OCI-LY7 (cell line): ENCODE measurements at regions not wholly inside any gene's neighbourhood (a gene's known extent, or its start where the extent isn't known, plus 50 kb on each side); places are given as distances from the start of the nearest gene placed in this dataset.

Experiments used
- BruUV-seq: library from RNA; stranded (reverse); fragments of 400-500 nt; replicated peaks from 2 replicates; lab custom pipeline; 2021; lab: Mats Ljungman, UMichigan
- CTCF ChIA-PET: fragments of 300-600 bp; sonication (Branson Sonifier 250); formaldehyde crosslinking; loops from one replicate; lab custom pipeline; 2022; ENCODE audit warnings: antibody characterized with exemption; ENCODE audit not compliant: unreplicated experiment; lab: Charles Lee
- POLR2A ChIA-PET: fragments of 300-600 bp; sonication (Branson Sonifier 250); formaldehyde crosslinking; loops from one replicate; lab custom pipeline; 2022; ENCODE audit warnings: antibody characterized with exemption; lab: Charles Lee
- DNase-seq: peaks from one replicate; pipeline ENCODE4 v3.0.0-alpha.2; 2015; ENCODE audit warnings: low spot score
- H2AFZ ChIP-seq: fragments of 200-600 bp; sonication (generic), shearing (Covaris generic); 2 replicates; pipeline ENCODE4 v1.6.1; 2014; ENCODE audit warnings: mild to moderate bottlenecking, antibody characterized with exemption, low read length, moderate library complexity
- H3K27ac ChIP-seq: fragments of 200-600 bp; sonication (generic); 2 replicates; pipeline ENCODE4 v1.5.1; 2014; ENCODE audit warnings: mixed run types, low read depth, mild to moderate bottlenecking, moderate library complexity, low read length, inconsistent platforms; ENCODE audit not compliant: poor library complexity, severe bottlenecking
- H3K36me3 ChIP-seq: fragments of 200-600 bp; sonication (generic); 2 replicates; pipeline ENCODE4 v1.6.1; 2014; ENCODE audit warnings: mild to moderate bottlenecking, antibody characterized with exemption, low read length, moderate library complexity, mixed read lengths; ENCODE audit not compliant: insufficient read depth
- H3K4me1 ChIP-seq: fragments of 200-600 bp; sonication (generic); 2 replicates; pipeline ENCODE4 v1.5.1; 2014; ENCODE audit warnings: mild to moderate bottlenecking, low read length; ENCODE audit not compliant: insufficient read depth, poor library complexity, severe bottlenecking
- H3K4me2 ChIP-seq: fragments of 200-600 bp; sonication (generic); 2 replicates; pipeline ENCODE4 v1.6.1; 2014; ENCODE audit warnings: mild to moderate bottlenecking, low read length
- H3K4me3 ChIP-seq: fragments of 200-600 bp; sonication (generic); 2 replicates; pipeline ENCODE4 v1.5.1; 2014; ENCODE audit warnings: mild to moderate bottlenecking, low read depth, low read length; ENCODE audit not compliant: poor library complexity, severe bottlenecking
- H3K79me2 ChIP-seq: fragments of 200-600 bp; sonication (generic); 2 replicates; pipeline ENCODE4 v1.6.1; 2016; ENCODE audit warnings: low read depth, mild to moderate bottlenecking, low read length, moderate library complexity, mixed read lengths; ENCODE audit not compliant: insufficient read depth
- H3K9me2 ChIP-seq: fragments of 200-600 bp; sonication (generic); 2 replicates; pipeline ENCODE4 v1.6.1; 2016; ENCODE audit warnings: mild to moderate bottlenecking, low read length, mixed read lengths; ENCODE audit not compliant: insufficient read depth
- H3K9me3 ChIP-seq: fragments of 200-600 bp; sonication (generic); 2 replicates; pipeline ENCODE4 v1.6.1; 2014; ENCODE audit warnings: mild to moderate bottlenecking, mixed run types, low read length, mixed read lengths
- H4K20me1 ChIP-seq: fragments of 200-600 bp; sonication (generic); 2 replicates; pipeline ENCODE4 v1.6.1; 2014; ENCODE audit warnings: mild to moderate bottlenecking, antibody characterized with exemption, low read length, moderate library complexity, mixed read lengths; ENCODE audit not compliant: insufficient read depth
- EZH2phosphoT487 ChIP-seq: fragments of 200-600 bp; sonication (generic); IDR thresholded peaks from 2 replicates; pipeline ENCODE4 v1.6.1; 2018; ENCODE audit warnings: low read depth, borderline replicate concordance, mild to moderate bottlenecking, mixed run types, antibody characterized with exemption, low read length, moderate library complexity, mixed read lengths
- intact Hi-C: fragments of 100-400 bp; cut with micrococcal nuclease; formaldehyde crosslinking; loops from one replicate; pipeline ENCODE4 v1.10.0; 2022; ENCODE audit not compliant: unreplicated experiment
- TF ChIP-seq, protein P1 (sequence below): fragments of 200-600 bp; sonication (generic); conservative IDR thresholded peaks from 2 replicates; pipeline ENCODE4 v1.5.1; 2014; ENCODE audit warnings: mild to moderate bottlenecking, antibody characterized with exemption, low read length, moderate library complexity, mixed read lengths

DNA sequence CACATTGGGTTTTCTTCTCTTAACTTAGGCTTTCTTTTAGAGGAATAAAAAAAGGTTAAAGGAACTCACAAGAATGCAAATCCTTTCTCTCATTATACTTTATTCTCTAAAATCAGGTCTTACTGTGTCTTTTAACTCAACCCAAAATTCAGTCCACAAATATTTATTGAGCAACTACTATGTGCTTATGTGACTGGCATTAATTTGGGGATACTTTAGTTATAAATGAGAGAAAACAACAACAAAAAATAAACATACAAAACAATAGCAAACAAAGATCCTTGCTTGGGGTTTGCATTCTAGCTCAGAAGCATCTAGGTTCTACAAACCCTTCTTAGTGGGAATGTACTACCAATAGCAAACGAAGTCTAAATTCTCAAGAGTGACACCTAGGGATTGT lies 266.2 kb downstream of the UTRN start:
- POLR2A ChIA-PET: interaction anchor here (0.5 to 1.5 kb wide), 4 partner anchors 8 to 767 kb away, joined by 4 to 5 read pairs (median 4); no protein-coding TSS in a partner anchor
- intact Hi-C loops: no loop called here
- H3K4me3 ChIP-seq: no peak overlapping the region
- TF ChIP-seq EZH2phosphoT487: no peak
- TF ChIP-seq, protein P1, sequence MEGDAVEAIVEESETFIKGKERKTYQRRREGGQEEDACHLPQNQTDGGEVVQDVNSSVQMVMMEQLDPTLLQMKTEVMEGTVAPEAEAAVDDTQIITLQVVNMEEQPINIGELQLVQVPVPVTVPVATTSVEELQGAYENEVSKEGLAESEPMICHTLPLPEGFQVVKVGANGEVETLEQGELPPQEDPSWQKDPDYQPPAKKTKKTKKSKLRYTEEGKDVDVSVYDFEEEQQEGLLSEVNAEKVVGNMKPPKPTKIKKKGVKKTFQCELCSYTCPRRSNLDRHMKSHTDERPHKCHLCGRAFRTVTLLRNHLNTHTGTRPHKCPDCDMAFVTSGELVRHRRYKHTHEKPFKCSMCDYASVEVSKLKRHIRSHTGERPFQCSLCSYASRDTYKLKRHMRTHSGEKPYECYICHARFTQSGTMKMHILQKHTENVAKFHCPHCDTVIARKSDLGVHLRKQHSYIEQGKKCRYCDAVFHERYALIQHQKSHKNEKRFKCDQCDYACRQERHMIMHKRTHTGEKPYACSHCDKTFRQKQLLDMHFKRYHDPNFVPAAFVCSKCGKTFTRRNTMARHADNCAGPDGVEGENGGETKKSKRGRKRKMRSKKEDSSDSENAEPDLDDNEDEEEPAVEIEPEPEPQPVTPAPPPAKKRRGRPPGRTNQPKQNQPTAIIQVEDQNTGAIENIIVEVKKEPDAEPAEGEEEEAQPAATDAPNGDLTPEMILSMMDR: no peak
- CTCF ChIA-PET: interaction anchor here (0.6 kb wide), 1 partner anchor 247 kb away, joined by 3 read pairs; no protein-coding TSS in a partner anchor
- no peak for DNase-seq
- H3K9me2 ChIP-seq: no peaks in the 10 kb centered on the region
- no TSS peak for BruUV-seq
- H3K36me3 ChIP-seq: no peaks in the 10 kb centered on the region
- no peak overlapping the region for H3K27ac ChIP-seq
- no peaks in the 10 kb centered on the region for H3K79me2 ChIP-seq
- no peaks in the 10 kb centered on the region for H4K20me1 ChIP-seq
- H3K4me1 ChIP-seq: no peaks in the 10 kb centered on the region
- H3K4me2 ChIP-seq: no peak overlapping the region
- H3K9me3 ChIP-seq: no peaks in the 10 kb centered on the region
- H2AFZ ChIP-seq: no peak overlapping the region

DNA sequence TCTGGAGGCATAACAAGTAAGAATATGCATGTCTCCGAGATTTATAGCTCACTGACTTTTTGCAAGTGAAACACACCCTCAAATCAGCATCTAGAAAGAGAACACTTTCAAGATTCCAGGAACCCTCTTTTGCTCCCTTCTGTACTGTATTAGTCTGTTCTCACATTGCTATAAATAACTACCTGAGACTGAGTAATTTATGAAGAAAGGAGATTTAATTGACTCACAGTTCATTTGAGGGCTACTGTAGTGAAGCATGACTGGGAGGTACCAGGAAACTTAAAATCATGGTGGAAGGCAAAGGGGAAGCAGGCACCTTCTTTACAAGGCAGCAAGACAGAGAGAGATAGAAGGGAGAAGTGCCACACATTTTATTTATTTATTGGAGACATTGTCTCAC lies 269.9 kb downstream of the UTRN start:
- H3K9me3 ChIP-seq: no peaks in the 10 kb centered on the region
- H3K4me2 ChIP-seq: no peak overlapping the region
- no peak overlapping the region for H2AFZ ChIP-seq
- ChIA-PET POLR2A (no interaction called here), CTCF (no interaction called here)
- BruUV-seq: no TSS peak
- intact Hi-C loops: no loop called here
- TF ChIP-seq EZH2phosphoT487: no peak
- TF ChIP-seq, protein P1: no peak
- H3K4me3 ChIP-seq: no peak overlapping the region
- no peak for DNase-seq
- H3K9me2 ChIP-seq: no peaks in the 10 kb centered on the region
- H3K4me1 ChIP-seq: no peaks in the 10 kb centered on the region
- no peaks in the 10 kb centered on the region for H4K20me1 ChIP-seq
- H3K27ac ChIP-seq: no peak overlapping the region
- H3K36me3 ChIP-seq: no peaks in the 10 kb centered on the region
- no peaks in the 10 kb centered on the region for H3K79me2 ChIP-seq

DNA sequence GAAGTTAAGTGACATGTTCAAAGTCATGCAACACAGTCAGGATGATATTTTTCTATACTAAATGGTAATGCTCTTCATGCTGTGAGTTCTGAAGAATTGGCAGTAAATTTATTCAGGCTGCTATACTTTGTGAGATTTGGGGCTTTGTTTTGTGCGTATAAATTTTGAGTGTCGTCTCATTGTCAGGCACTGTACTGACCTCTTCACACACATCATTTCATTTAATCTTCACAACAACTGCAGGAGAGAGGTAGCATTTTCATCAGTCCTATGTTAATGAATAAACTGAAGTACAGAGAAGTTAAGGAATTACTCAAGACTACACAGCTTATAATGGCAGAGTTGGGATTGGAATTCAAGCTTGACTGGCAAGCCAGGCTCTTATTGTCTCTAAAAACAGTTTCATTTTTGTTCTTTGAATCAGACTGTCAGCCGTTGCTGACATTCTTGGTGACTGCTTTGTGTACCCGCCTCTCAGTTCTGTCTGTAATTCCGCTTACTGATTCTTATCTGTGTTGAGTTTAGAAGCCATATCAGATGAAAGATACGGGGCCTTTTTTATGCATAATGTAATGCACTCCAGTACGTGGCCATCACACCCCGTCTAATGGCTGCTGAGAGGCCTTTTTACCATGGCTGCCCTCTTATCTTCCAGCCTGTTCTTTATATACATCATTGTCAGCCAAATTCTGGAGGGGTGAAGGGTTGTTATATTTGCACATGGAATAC lies 274.9 kb downstream of the UTRN start:
- POLR2A ChIA-PET: interaction anchor here (0.6 kb wide), 1 partner anchor 9 kb away, joined by 5 read pairs; no protein-coding TSS in a partner anchor
- Histone ChIP-seq H3K4me2 (no peak overlapping the region), H3K27ac (no peak overlapping the region), H3K4me1 (no peaks in the 10 kb centered on the region), H3K79me2 (no peaks in the 10 kb centered on the region), H3K36me3 (no peaks in the 10 kb centered on the region), H4K20me1 (no peaks in the 10 kb centered on the region), H3K9me2 (no peaks in the 10 kb centered on the region), H3K4me3 (no peak overlapping the region), H2AFZ (no peak overlapping the region), H3K9me3 (no peaks in the 10 kb centered on the region)
- BruUV-seq: no TSS peak
- intact Hi-C loops: no loop called here
- TF ChIP-seq, protein P1: no peak
- no peak for TF ChIP-seq EZH2phosphoT487
- DNase-seq: no peak
- CTCF ChIA-PET: no interaction called here
